ENCODE measurements at regions not wholly inside any gene's neighbourhood (a gene's known extent, or its start where the extent isn't known, plus 50 kb on each side); places are given as distances from the start of the nearest gene placed in this dataset.

DNA sequence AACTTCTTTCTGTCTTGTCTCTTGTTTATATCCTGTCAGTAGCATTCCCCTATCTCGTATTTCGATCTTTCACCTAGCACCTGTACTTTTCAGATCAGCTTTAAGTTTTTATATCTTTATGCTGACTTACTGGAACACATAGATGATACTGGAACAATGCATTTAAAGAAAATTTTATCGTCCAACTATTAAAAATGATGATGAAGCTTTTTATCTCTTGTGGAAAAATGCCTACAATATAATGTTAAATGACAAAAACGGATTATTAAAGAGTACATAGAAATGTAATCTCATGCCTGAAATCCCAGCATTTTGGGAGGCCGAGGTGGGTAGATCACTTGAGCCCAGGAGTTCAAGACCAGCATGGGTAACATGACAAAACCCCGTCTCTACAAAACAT is 139.5 kb downstream of the ZPLD1 start:
- ATAC-seq (ENCODE audit: low FRiP score) (no peak), DNase-seq (ENCODE audit: low spot score) (no peak)
- TF ChIP-seq, protein P1, sequence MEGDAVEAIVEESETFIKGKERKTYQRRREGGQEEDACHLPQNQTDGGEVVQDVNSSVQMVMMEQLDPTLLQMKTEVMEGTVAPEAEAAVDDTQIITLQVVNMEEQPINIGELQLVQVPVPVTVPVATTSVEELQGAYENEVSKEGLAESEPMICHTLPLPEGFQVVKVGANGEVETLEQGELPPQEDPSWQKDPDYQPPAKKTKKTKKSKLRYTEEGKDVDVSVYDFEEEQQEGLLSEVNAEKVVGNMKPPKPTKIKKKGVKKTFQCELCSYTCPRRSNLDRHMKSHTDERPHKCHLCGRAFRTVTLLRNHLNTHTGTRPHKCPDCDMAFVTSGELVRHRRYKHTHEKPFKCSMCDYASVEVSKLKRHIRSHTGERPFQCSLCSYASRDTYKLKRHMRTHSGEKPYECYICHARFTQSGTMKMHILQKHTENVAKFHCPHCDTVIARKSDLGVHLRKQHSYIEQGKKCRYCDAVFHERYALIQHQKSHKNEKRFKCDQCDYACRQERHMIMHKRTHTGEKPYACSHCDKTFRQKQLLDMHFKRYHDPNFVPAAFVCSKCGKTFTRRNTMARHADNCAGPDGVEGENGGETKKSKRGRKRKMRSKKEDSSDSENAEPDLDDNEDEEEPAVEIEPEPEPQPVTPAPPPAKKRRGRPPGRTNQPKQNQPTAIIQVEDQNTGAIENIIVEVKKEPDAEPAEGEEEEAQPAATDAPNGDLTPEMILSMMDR (IDR thresholded peaks at IDR 0.05), result no peak

DNA sequence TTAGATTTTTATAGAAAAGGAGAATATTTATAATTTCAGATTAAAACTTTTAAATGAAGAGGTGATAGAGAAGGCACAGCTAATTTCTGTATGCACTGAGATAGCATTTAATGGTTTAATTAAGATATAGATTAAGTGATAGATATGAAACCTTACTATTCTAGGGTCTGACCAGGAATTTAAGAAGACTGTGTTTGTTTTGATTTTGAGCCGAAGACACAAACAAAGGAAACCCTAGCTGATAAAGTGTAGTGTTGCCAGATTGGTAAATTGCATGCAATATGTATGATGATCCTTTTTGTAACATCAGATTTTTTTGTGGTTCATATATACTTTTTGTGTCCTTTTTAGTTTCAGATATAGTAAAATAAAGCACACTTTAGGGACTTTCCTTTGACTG is 141.8 kb downstream of the ZPLD1 start:
- TF ChIP-seq, protein P1 (IDR thresholded peaks at IDR 0.05), result no peak
- DNase-seq (ENCODE audit: low spot score) (no peak), ATAC-seq (ENCODE audit: low FRiP score) (no peak)

DNA sequence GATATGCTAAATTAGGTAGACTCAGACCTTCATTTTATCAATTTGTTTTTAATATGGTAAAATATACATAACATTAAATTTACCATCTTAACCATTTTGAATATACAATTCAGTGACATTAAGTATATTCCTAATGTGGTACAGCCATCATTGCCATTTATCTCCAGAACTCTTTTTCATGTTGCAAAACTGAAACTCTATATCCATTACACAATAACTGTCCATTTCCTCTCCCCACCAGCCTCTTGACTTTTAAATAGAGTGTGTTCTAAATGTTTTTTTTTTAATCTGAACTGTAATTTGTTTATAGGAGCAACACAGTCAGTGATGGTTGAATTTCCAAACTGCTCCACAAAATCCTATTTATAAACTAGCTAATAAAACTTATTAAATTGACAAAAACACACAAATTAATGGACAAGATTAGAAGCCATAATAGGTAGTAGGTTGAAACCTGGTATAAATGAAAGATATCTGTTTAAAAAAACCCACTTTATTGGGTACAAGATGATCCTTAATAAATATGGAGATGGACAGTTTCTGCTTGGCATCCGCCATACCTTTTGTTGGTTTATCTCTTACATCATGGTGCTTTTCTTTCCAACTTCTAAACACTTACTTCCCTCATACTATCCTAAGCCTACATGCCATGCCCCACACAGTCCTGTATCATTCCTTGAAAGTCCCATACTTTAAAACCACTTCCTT is 142.4 kb downstream of the ZPLD1 start:
- ATAC-seq (ENCODE audit: low FRiP score) (no peak), DNase-seq (ENCODE audit: low spot score) (no peak)
- TF ChIP-seq, protein P1 (IDR thresholded peaks at IDR 0.05), result no peak

DNA sequence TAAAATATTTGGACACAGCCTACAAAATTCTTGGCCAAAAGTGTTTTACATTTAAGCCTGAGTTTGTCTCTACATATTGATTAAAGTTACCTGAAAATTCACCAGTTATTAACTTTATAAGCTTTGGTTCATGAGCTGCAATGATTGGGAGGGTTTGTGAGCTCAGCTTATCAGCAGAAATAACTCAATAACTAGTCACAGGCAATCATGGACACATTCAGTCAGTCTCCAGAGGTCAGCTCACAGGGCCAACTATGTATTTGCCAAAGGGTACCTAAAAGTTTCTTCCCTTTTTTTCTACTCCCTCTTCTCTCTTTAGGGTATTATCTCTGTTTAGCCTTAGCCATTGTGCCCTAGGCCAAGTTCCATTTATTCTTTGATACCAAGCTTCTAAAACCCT is 145.9 kb downstream of the ZPLD1 start:
- TF ChIP-seq, protein P1 (IDR thresholded peaks at IDR 0.05), result no peak
- ATAC-seq (ENCODE audit: low FRiP score), result no peak
- DNase-seq (ENCODE audit: low spot score), result no peak

DNA sequence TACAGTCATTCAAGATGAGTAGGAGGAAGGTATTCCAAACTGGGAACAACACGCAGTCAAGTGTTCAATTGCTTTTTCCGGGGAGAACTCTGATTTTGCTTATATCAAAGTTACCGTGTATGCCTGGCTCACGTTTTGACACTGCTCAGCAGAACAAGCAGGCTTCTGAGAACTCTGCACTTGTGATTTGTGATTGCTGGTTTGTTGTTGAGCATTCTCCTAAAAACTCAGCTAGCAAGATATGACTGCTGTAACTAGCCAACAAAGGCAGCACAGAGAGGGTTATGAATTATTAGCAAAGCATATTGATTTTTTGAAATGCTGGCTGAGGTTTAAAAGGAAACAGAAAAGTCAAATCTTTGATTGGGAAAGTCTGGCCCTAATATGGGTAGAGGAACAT is 151.7 kb downstream of the ZPLD1 start:
- DNase-seq (ENCODE audit: low spot score) (no peak), ATAC-seq (ENCODE audit: low FRiP score) (no peak)
- TF ChIP-seq, protein P1 (IDR thresholded peaks at IDR 0.05), result no peak

DNA sequence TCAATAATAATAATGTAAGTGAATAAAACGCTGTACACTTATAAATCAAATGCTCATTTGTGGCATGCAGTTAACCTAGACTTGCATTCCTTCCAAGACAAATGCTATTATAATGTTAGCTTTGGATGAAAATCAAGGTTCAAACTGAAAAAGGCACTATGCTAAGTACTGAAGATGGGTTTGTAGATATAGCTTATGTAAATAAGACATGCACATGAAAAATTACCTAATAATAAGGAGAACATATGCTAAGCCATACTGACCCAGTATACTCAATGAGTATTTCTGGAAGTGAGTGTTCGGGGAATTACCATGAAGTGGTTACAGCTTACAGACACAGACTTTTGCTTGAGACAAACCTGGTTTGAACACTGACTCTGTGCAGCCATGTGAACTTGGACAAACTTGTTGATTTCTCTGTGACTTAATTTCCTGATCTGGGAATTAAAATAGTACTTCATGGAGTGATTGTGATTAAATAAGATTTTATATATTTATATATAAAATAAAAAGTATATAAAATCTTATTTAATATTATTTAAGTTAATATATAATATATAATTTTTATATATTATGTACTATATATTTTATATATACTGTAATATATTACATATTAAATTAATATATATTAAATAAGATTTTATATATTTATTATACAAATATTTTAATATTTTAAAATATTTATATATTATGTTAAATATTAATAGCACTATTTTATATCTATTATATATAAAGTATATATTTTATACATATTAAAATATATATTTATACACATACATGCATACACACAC is 159.2 kb downstream of the ZPLD1 start:
- no peak for DNase-seq (ENCODE audit: low spot score)
- TF ChIP-seq, protein P1 (IDR thresholded peaks at IDR 0.05), result no peak

DNA sequence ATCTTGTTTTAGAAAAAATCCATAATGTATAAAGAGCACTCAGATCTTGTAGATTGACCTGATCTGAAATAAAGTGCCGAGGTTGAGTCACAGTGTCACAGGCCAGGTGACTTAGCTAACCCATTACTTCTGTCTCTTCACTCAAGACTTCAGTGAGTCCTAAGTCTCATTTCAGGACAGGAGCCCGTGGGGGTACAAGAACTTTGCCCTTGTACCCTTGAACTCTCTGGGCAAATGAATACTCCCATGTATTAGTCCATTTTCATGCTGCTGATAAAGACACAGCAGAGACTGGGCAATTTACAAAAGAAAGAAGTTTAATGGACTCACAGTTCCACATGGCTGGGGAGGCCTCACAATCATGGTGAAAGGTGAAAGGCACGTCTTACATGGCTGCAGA is 160.2 kb downstream of the ZPLD1 start:
- TF ChIP-seq, protein P1 (IDR thresholded peaks at IDR 0.05), result no peak
- no peak for ATAC-seq (ENCODE audit: low FRiP score)
- DNase-seq (ENCODE audit: low spot score), result no peak

More for the DNA sequence above, 159.2 kb downstream of the ZPLD1 start:
- no peak for ATAC-seq (ENCODE audit: low FRiP score)
